ENCODE measurements at regions not wholly inside any gene's neighbourhood (a gene's known extent, or its start where the extent isn't known, plus 50 kb on each side); places are given as distances from the start of the nearest gene placed in this dataset.

DNA sequence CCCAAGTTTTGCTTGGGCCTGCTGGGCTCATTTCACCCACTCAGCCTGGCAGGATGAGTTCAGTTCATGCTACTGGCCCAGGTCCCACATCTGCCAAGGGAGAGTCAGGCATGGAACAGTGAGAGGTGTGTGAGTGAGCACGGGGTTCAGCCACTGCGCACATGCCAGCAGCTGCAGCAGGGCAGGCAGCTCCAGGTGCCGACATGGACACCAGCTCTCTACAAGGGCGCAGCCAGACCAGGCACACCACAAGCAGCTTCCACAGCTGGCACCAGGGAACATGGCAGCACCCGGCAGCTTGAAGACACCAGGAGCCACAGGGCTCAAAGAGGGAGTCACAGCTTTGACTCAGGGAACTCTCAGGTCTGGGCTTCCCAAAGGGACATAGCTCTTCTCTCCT is 938.0 kb downstream of the SORCS3 start:
- TF ChIP-seq, protein P1, sequence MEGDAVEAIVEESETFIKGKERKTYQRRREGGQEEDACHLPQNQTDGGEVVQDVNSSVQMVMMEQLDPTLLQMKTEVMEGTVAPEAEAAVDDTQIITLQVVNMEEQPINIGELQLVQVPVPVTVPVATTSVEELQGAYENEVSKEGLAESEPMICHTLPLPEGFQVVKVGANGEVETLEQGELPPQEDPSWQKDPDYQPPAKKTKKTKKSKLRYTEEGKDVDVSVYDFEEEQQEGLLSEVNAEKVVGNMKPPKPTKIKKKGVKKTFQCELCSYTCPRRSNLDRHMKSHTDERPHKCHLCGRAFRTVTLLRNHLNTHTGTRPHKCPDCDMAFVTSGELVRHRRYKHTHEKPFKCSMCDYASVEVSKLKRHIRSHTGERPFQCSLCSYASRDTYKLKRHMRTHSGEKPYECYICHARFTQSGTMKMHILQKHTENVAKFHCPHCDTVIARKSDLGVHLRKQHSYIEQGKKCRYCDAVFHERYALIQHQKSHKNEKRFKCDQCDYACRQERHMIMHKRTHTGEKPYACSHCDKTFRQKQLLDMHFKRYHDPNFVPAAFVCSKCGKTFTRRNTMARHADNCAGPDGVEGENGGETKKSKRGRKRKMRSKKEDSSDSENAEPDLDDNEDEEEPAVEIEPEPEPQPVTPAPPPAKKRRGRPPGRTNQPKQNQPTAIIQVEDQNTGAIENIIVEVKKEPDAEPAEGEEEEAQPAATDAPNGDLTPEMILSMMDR (conservative IDR thresholded peaks at IDR 0.05; ENCODE audit: low read length), result no peak
- no peak for TF ChIP-seq EZH2phosphoT487 (IDR thresholded peaks at IDR 0.05; ENCODE audit: borderline replicate concordance, low read depth, low read length)
